Kidney (tissue), 13 donors: ENCODE measurements at regions not wholly inside any gene's neighbourhood (a gene's known extent, or its start where the extent isn't known, plus 50 kb on each side); places are given as distances from the start of the nearest gene placed in this dataset.
A peak's percentile ranks its signal among the peaks of the same experiment; 100 is the strongest.

Source experiments
- DNase-seq, 5 donors: peaks; one replicate each; pipeline ENCODE4 v3.0.0-alpha.2; 2013 to 2020
- FAIRE-seq: peaks from 2 replicates; lab custom pipeline; 2012; peaks lifted over from hg19 to GRCh38; lab: Jason Lieb, UNC
- H3K27ac ChIP-seq, 2 donors: one replicate each; pipeline ENCODE4 v1.7.0; 2013; ENCODE audit warnings: low read depth in 2 of 2, low read length in 2 of 2, inconsistent platforms in 1 of 2
- H3K27me3 ChIP-seq: one replicate; pipeline ENCODE4 v1.7.1; 2013; ENCODE audit warnings: low read length, inconsistent platforms; ENCODE audit not compliant: control insufficient read depth, insufficient read depth
- H3K36me3 ChIP-seq, 3 donors: one replicate each; pipeline versions ENCODE4 v1.7.0 to v1.7.1; 2013; ENCODE audit warnings: low read length in 3 of 3, control low read depth in 1 of 3, inconsistent platforms in 1 of 3; ENCODE audit not compliant: insufficient read depth in 3 of 3, control insufficient read depth in 2 of 3
- H3K4me1 ChIP-seq, 3 donors: one replicate each; pipeline versions ENCODE4 v1.7.0 to v1.7.1; 2013; ENCODE audit warnings: low read length in 3 of 3, inconsistent platforms in 1 of 3, low read depth in 1 of 3; ENCODE audit not compliant: control insufficient read depth in 2 of 3, insufficient read depth in 2 of 3
- H3K4me3 ChIP-seq, 3 donors: one replicate each; pipeline versions ENCODE4 v1.7.0 to v1.8.1; 2013; ENCODE audit warnings: low read length in 3 of 3, control low read depth in 1 of 3, inconsistent platforms in 1 of 3
- H3K9ac ChIP-seq, 3 donors: one replicate each; pipeline versions ENCODE4 v1.7.0 to v1.7.1; 2013; ENCODE audit warnings: low read length in 3 of 3, control low read depth in 1 of 3, inconsistent platforms in 1 of 3
- H3K9me3 ChIP-seq, 3 donors: one replicate each; pipeline versions ENCODE4 v1.7.0 to v1.7.1; 2013; ENCODE audit warnings: low read length in 3 of 3, control low read depth in 1 of 3, inconsistent platforms in 1 of 3; ENCODE audit not compliant: control insufficient read depth in 2 of 3, insufficient read depth in 1 of 3
- intact Hi-C: fragments of 100-400 bp; cut with DNase I; formaldehyde crosslinking; loops from one replicate; pipeline ENCODE4 v1.11.1; 2022
- TF ChIP-seq, protein P1 (sequence below): IDR thresholded peaks from 3 replicates; pipeline ENCODE4 v1.5.1; 2012; ENCODE audit warnings: mild to moderate bottlenecking, moderate library complexity, borderline replicate concordance; ENCODE audit not compliant: insufficient read depth; ENCODE audit errors: extremely low read depth
- donor health status: control.
- donor health status: control.
- donor health status: control.
- donor health status: control.
- donor health status: control.
- donor health status: DM: yes; HTN: yes; CAD: no.
- donor health status: Normal renal cell carcinoma (clear cell type).

DNA sequence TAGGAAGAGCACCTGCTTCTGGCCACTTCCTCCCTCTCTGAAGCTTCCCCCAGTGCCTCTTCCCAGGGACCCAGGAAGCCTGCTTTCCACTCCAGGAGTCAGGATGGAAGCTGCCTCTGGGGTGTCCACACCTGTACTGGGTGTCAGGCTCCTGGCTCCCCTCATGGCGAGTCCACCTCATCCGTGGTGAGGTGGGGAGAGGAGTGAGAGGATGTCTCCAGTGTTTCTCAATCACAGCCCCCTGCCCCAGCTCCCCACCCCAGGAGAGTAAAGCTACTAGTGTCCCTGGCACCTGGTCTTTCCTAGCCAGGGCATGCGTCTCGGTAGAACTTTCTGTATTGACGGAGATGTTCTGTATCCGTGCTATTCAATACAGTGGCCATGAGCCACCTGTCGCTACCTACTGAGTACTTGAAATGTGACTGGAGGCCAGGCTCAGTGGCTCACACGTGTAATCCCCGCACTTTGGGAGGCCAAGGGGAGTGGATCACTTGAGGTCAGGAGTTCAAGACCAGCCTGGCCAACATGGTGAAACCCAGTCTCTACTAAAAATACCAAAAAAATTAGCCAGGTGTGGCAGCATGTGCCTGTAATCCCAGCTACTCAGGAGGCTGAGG, 171.2 kb upstream of the HAAO start:
- DNase-seq = no peak
- no peak for FAIRE-seq
- H3K9me3 ChIP-seq = no peaks in the 10 kb centered on the region
- intact Hi-C loops = no loop called here
- TF ChIP-seq, protein P1, sequence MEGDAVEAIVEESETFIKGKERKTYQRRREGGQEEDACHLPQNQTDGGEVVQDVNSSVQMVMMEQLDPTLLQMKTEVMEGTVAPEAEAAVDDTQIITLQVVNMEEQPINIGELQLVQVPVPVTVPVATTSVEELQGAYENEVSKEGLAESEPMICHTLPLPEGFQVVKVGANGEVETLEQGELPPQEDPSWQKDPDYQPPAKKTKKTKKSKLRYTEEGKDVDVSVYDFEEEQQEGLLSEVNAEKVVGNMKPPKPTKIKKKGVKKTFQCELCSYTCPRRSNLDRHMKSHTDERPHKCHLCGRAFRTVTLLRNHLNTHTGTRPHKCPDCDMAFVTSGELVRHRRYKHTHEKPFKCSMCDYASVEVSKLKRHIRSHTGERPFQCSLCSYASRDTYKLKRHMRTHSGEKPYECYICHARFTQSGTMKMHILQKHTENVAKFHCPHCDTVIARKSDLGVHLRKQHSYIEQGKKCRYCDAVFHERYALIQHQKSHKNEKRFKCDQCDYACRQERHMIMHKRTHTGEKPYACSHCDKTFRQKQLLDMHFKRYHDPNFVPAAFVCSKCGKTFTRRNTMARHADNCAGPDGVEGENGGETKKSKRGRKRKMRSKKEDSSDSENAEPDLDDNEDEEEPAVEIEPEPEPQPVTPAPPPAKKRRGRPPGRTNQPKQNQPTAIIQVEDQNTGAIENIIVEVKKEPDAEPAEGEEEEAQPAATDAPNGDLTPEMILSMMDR = no peak
- H3K9ac ChIP-seq = no peak overlapping the region
- H3K36me3 ChIP-seq = no peaks in the 10 kb centered on the region
- H3K27me3 ChIP-seq = no peaks in the 10 kb centered on the region
- no peak overlapping the region for H3K4me3 ChIP-seq
- H3K27ac ChIP-seq = no peak overlapping the region
- H3K4me1 ChIP-seq = peaks cover 3 to 40% (median 12%) of the 10 kb centered on the region in 3 donors

DNA sequence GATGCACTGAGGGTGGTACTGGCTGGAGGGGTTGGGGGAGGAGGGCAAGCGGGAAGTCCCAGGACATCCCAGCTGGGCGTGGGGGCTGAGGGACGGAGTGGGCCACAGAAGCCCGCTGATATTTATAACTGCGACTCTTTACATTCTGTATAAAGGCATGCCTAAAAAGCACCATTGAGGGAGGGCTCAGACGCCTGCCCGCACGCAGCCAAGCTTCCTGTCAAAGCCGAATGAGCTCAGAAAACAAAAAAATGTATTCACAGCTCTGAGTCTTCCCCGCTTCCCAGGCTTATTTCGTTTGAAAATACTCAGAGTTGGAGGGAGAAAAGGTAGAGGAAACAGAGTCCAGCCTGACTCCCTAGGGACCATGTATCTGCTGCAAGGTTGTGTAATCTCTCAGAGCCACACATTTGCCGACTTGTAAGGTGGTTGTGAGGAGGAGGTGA, 170.1 kb upstream of the HAAO start:
- peak in 2 of 5 donors; percentile 52 to 62 for DNase-seq
- Histone ChIP-seq H3K9ac (no peak overlapping the region), H3K9me3 (no peaks in the 10 kb centered on the region), H3K4me1 (peaks cover 0 to 42% (median 14%) of the 10 kb centered on the region in 3 donors), H3K27me3 (no peaks in the 10 kb centered on the region), H3K36me3 (no peaks in the 10 kb centered on the region), H3K4me3 (no peak overlapping the region), H3K27ac (peak overlapping the region in 1 of 2 donors; percentile 48)
- FAIRE-seq = no peak
- TF ChIP-seq, protein P1 = no peak
- intact Hi-C loops = no loop called here

DNA sequence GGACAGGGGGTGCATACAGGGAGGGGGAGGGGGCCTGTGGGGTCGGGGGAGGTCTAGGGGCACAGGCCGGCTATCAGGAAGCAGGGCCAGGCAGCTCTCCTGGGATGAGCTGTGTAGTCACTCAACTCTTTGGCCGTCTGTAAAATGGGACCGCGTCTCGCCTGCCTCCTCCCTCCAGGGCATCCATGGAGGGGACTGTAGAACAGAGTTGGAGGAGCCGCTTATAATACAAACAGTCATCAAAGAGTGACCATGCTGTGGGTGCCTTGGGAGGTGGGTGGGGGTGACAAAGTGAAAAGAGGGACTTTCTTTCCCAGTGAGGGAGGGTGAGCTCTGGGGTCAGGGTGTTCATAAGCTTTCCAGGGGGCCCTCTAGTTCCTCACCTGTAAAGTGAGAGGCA, 169.6 kb upstream of the HAAO start:
- DNase-seq (no peak), FAIRE-seq (no peak)
- TF ChIP-seq, protein P1 = no peak
- Histone ChIP-seq H3K27ac (peak overlapping the region in 1 of 2 donors; percentile 48), H3K36me3 (no peaks in the 10 kb centered on the region), H3K4me1 (peaks cover 0 to 46% (median 20%) of the 10 kb centered on the region in 3 donors), H3K27me3 (no peaks in the 10 kb centered on the region), H3K9ac (no peak overlapping the region), H3K4me3 (no peak overlapping the region), H3K9me3 (no peaks in the 10 kb centered on the region)
- intact Hi-C loops = no loop called here
